Left ventricle myocardium superior (tissue), 1 donor: ENCODE measurements at regions not wholly inside any gene's neighbourhood (a gene's known extent, or its start where the extent isn't known, plus 50 kb on each side); places are given as distances from the start of the nearest gene placed in this dataset.

Experiments
- ATAC-seq: fragments of 200-7000 bp; cut with Tn5 transposase; one replicate; pipeline ENCODE4 v1.9.1; 2020; ENCODE audit warnings: mild to moderate bottlenecking, moderate library complexity
- DNase-seq: peaks from one replicate; pipeline ENCODE4 v3.0.0-alpha.2; 2020
- intact Hi-C: fragments of 100-400 bp; cut with micrococcal nuclease; formaldehyde crosslinking; loops from one replicate; pipeline ENCODE4 v1.11.0; 2022
- donor health status: DM: no; HTN: yes; CAD: no; lungs with severe emphysema.

GRCh38 chr12:97257726-97258125, 204.9 kb upstream of the RMST start:
- intact Hi-C loops = no loop called here
- DNase-seq (no peak), ATAC-seq (no peak)

- DNase-seq (no peak), ATAC-seq (no peak)
- intact Hi-C loops = no loop called here
These were observed 203.5 kb upstream of the RMST start for GRCh38 chr12:97259098-97259497.

- no peak for ATAC-seq
- intact Hi-C loops = no loop called here
- DNase-seq = no peak
These were observed 201.8 kb upstream of the RMST start for GRCh38 chr12:97260786-97261185.

GRCh38 chr12:97267166-97267565, 195.4 kb upstream of the RMST start:
- DNase-seq (no peak), ATAC-seq (no peak)
- intact Hi-C loops = no loop called here

- ATAC-seq (no peak), DNase-seq (no peak)
- intact Hi-C loops = no loop called here
These were observed 194.9 kb upstream of the RMST start for GRCh38 chr12:97267594-97268202.

- intact Hi-C loops = no loop called here
- DNase-seq (no peak), ATAC-seq (no peak)
These were observed 190.1 kb upstream of the RMST start for GRCh38 chr12:97272471-97272870.

GRCh38 chr12:97274386-97274785, 188.2 kb upstream of the RMST start:
- DNase-seq (no peak), ATAC-seq (no peak)
- intact Hi-C loops = no loop called here

GRCh38 chr12:97275256-97275655, 187.3 kb upstream of the RMST start:
- no peak for ATAC-seq
- intact Hi-C loops = no loop called here
- DNase-seq = no peak

GRCh38 chr12:97275728-97276590, 186.6 kb upstream of the RMST start:
- DNase-seq = no peak
- intact Hi-C loops = no loop called here
- ATAC-seq = no peak

GRCh38 chr12:97276661-97277429, 185.8 kb upstream of the RMST start:
- DNase-seq (no peak), ATAC-seq (no peak)
- intact Hi-C loops = no loop called here

- no peak for DNase-seq
- no peak for ATAC-seq
- intact Hi-C loops = no loop called here
These were observed 179.3 kb upstream of the RMST start for GRCh38 chr12:97283297-97283696.

- DNase-seq = no peak
- ATAC-seq = no peak
- intact Hi-C loops = no loop called here
These were observed 174.1 kb upstream of the RMST start for GRCh38 chr12:97288531-97288930.

GRCh38 chr12:97292588-97292987, 170.0 kb upstream of the RMST start:
- intact Hi-C loops = no loop called here
- ATAC-seq (no peak), DNase-seq (no peak)

- ATAC-seq = no peak
These were observed 169.1 kb upstream of the RMST start for GRCh38 chr12:97293541-97293940.

GRCh38 chr12:97299847-97300246, 162.8 kb upstream of the RMST start:
- DNase-seq (no peak), ATAC-seq (no peak)
- intact Hi-C loops = no loop called here

More at GRCh38 chr12:97293541-97293940, 169.1 kb upstream of the RMST start:
- intact Hi-C loops = no loop called here
- no peak for DNase-seq

- intact Hi-C loops = no loop called here
- DNase-seq (no peak), ATAC-seq (no peak)
These were observed 162.2 kb upstream of the RMST start for GRCh38 chr12:97300431-97300830.

- ATAC-seq = no peak
- DNase-seq = no peak
- intact Hi-C loops = no loop called here
These were observed 161.7 kb upstream of the RMST start for GRCh38 chr12:97300891-97301290.

- intact Hi-C loops = no loop called here
- DNase-seq (no peak), ATAC-seq (no peak)
These were observed 161.0 kb upstream of the RMST start for GRCh38 chr12:97301576-97301975.

- ATAC-seq (no peak), DNase-seq (no peak)
- intact Hi-C loops = loop anchor here (5.0 kb wide), 1 partner anchor 728 kb away; no protein-coding TSS in a partner anchor
These were observed 157.0 kb upstream of the RMST start for GRCh38 chr12:97305651-97306050.

GRCh38 chr12:97306147-97306546, 156.5 kb upstream of the RMST start:
- ATAC-seq = no peak

More at GRCh38 chr12:97306147-97306546, 156.5 kb upstream of the RMST start:
- intact Hi-C loops = loop anchor here (5.0 kb wide), 1 partner anchor 729 kb away; no protein-coding TSS in a partner anchor
- DNase-seq = no peak
